Muscle of leg (tissue), 3 donors: ENCODE measurements at regions not wholly inside any gene's neighbourhood (a gene's known extent, or its start where the extent isn't known, plus 50 kb on each side); places are given as distances from the start of the nearest gene placed in this dataset.

Source experiments
- DNase-seq: peaks from one replicate; pipeline ENCODE4 v3.0.0; 2013
- H3K27ac ChIP-seq: one replicate; pipeline ENCODE4 v1.5.1; 2013; ENCODE audit warnings: mild to moderate bottlenecking, low read length, control low read depth
- H3K27me3 ChIP-seq: one replicate; pipeline ENCODE4 v1.6.1; 2013; ENCODE audit warnings: low read length; ENCODE audit not compliant: control insufficient read depth, insufficient read depth
- H3K36me3 ChIP-seq: one replicate; pipeline ENCODE4 v1.6.1; 2013; ENCODE audit warnings: low read length; ENCODE audit not compliant: control insufficient read depth, insufficient read depth
- H3K4me1 ChIP-seq: one replicate; pipeline ENCODE4 v1.6.1; 2013; ENCODE audit warnings: low read length; ENCODE audit not compliant: control insufficient read depth, insufficient read depth
- H3K4me3 ChIP-seq: one replicate; pipeline ENCODE4 v1.5.1; 2013; ENCODE audit warnings: low read length, control low read depth
- H3K9me3 ChIP-seq: replicated peaks from 2 replicates; pipeline ENCODE4 v1.6.1; 2013; ENCODE audit warnings: low read depth, low read length; ENCODE audit not compliant: control insufficient read depth
- WGBS: methylation state at CpG from one replicate; pipeline ENCODE4 v1.1.5; 2013; ENCODE audit warnings: missing lambda C conversion rate; ENCODE audit not compliant: insufficient coverage; 5-methylcytosine and 5-hydroxymethylcytosine counted together

GRCh38 chr19:28823338-28823961, 389.5 kb downstream of the UQCRFS1 start:
- no peaks in the 10 kb centered on the region for H3K4me1 ChIP-seq
- H3K27ac ChIP-seq, result no peak overlapping the region
- 47% methylated on average over 7 of the region's 11 CpGs for WGBS
- H3K36me3 ChIP-seq, result no peaks in the 10 kb centered on the region
- no peak overlapping the region for H3K4me3 ChIP-seq
- H3K9me3 ChIP-seq, result no peaks in the 10 kb centered on the region
- DNase-seq, result no peak
- H3K27me3 ChIP-seq, result no peaks in the 10 kb centered on the region

- Histone ChIP-seq H3K4me3 (no peak overlapping the region), H3K36me3 (no peaks in the 10 kb centered on the region), H3K9me3 (no peaks in the 10 kb centered on the region), H3K27ac (no peak overlapping the region), H3K4me1 (no peaks in the 10 kb centered on the region), H3K27me3 (no peaks in the 10 kb centered on the region)
- no peak for DNase-seq
- WGBS, result 80% methylated on average over 1 of the region's 2 CpGs
Observed at GRCh38 chr19:28820289-28820688, 392.7 kb downstream of the UQCRFS1 start.

- Histone ChIP-seq H3K27me3 (no peaks in the 10 kb centered on the region), H3K27ac (no peak overlapping the region), H3K9me3 (no peaks in the 10 kb centered on the region), H3K4me3 (no peak overlapping the region), H3K4me1 (no peaks in the 10 kb centered on the region), H3K36me3 (no peaks in the 10 kb centered on the region)
- 63% methylated on average over 2 of the region's 2 CpGs for whole genome bisulfite sequencing
- DNase-seq, result no peak
Observed at GRCh38 chr19:28815257-28815656, 397.7 kb downstream of the UQCRFS1 start.

- no peak for DNase-seq
- Histone ChIP-seq H3K27me3 (peaks cover 21% of the 10 kb centered on the region), H3K9me3 (no peaks in the 10 kb centered on the region), H3K36me3 (no peaks in the 10 kb centered on the region), H3K4me3 (no peak overlapping the region), H3K27ac (no peak overlapping the region), H3K4me1 (no peaks in the 10 kb centered on the region)
- WGBS, result no CpG with 5 or more reads among the region's 3 CpGs
Observed at GRCh38 chr19:28794301-28794700, 418.6 kb downstream of the UQCRFS1 start.

- Histone ChIP-seq H3K4me1 (no peaks in the 10 kb centered on the region), H3K27me3 (peaks cover 21% of the 10 kb centered on the region), H3K36me3 (no peaks in the 10 kb centered on the region), H3K9me3 (no peaks in the 10 kb centered on the region), H3K27ac (no peak overlapping the region), H3K4me3 (no peak overlapping the region)
- DNase-seq, result no peak
- 1% methylated on average over 97 of the region's 97 CpGs for WGBS
Observed at GRCh38 chr19:28793391-28794168, 419.4 kb downstream of the UQCRFS1 start.

- Histone ChIP-seq H3K9me3 (peaks cover 6% of the 10 kb centered on the region), H3K27ac (no peak overlapping the region), H3K36me3 (no peaks in the 10 kb centered on the region), H3K4me1 (no peaks in the 10 kb centered on the region), H3K27me3 (no peaks in the 10 kb centered on the region), H3K4me3 (no peak overlapping the region)
- DNase-seq, result no peak
- WGBS, result no CpG with 5 or more reads among the region's 3 CpGs
Observed at GRCh38 chr19:28785971-28786370, 427.0 kb downstream of the UQCRFS1 start.

GRCh38 chr19:28764066-28764465, 448.9 kb downstream of the UQCRFS1 start:
- Histone ChIP-seq H3K4me3 (no peak overlapping the region), H3K27ac (no peak overlapping the region), H3K4me1 (no peaks in the 10 kb centered on the region), H3K9me3 (peaks cover 4% of the 10 kb centered on the region), H3K36me3 (no peaks in the 10 kb centered on the region), H3K27me3 (no peaks in the 10 kb centered on the region)
- DNase-seq, result no peak

- WGBS, result 43% methylated on average over 2 of the region's 2 CpGs
- Histone ChIP-seq H3K4me3 (no peak overlapping the region), H3K4me1 (no peaks in the 10 kb centered on the region), H3K36me3 (no peaks in the 10 kb centered on the region), H3K27ac (no peak overlapping the region), H3K27me3 (no peaks in the 10 kb centered on the region), H3K9me3 (no peaks in the 10 kb centered on the region)
- DNase-seq, result no peak
Observed at GRCh38 chr19:28746478-28746877, 466.5 kb downstream of the UQCRFS1 start.

- Histone ChIP-seq H3K4me1 (no peaks in the 10 kb centered on the region), H3K9me3 (no peaks in the 10 kb centered on the region), H3K27ac (no peak overlapping the region), H3K36me3 (no peaks in the 10 kb centered on the region), H3K4me3 (no peak overlapping the region), H3K27me3 (no peaks in the 10 kb centered on the region)
- DNase-seq, result no peak
- WGBS, result 69% methylated on average over 5 of the region's 6 CpGs
Observed at GRCh38 chr19:28744943-28745342, 468.0 kb downstream of the UQCRFS1 start.

- Histone ChIP-seq H3K9me3 (no peaks in the 10 kb centered on the region), H3K27me3 (no peaks in the 10 kb centered on the region), H3K4me3 (no peak overlapping the region), H3K4me1 (no peaks in the 10 kb centered on the region), H3K27ac (no peak overlapping the region), H3K36me3 (no peaks in the 10 kb centered on the region)
- no peak for DNase-seq
Observed at GRCh38 chr19:28744014-28744413, 468.9 kb downstream of the UQCRFS1 start.
